ENCODE measurements at regions not wholly inside any gene's neighbourhood (a gene's known extent, or its start where the extent isn't known, plus 50 kb on each side); places are given as distances from the start of the nearest gene placed in this dataset.

GRCh38 chr9:82891321-82891720 is 171.6 kb downstream of the RASEF start:
- no peaks in the 10 kb centered on the region for H3K27me3 ChIP-seq (ENCODE audit: low read depth)
- intact Hi-C loops (cut with DNase I): no loop called here
- DNase-seq (no peak), ATAC-seq (no peak)
- H3K9me3 ChIP-seq: no peaks in the 10 kb centered on the region
- no peaks in the 10 kb centered on the region for H3K4me1 ChIP-seq
- no peak overlapping the region for H3K4me3 ChIP-seq
- H3K36me3 ChIP-seq: no peaks in the 10 kb centered on the region
- H3K27ac ChIP-seq: no peak overlapping the region
- TF ChIP-seq CTCF (IDR thresholded peaks at IDR 0.05): no peak

GRCh38 chr9:82893549-82893948 is 169.4 kb downstream of the RASEF start:
- Histone ChIP-seq H3K4me3 (no peak overlapping the region), H3K9me3 (no peaks in the 10 kb centered on the region), H3K4me1 (no peaks in the 10 kb centered on the region), H3K27me3 (ENCODE audit: low read depth) (no peaks in the 10 kb centered on the region), H3K27ac (no peak overlapping the region), H3K36me3 (no peaks in the 10 kb centered on the region)
- DNase-seq (no peak), ATAC-seq (no peak)
- no peak for TF ChIP-seq CTCF (IDR thresholded peaks at IDR 0.05)
- intact Hi-C loops (cut with DNase I): no loop called here

GRCh38 chr9:82894548-82894947 is 168.4 kb downstream of the RASEF start:
- ATAC-seq: no peak
- no peak for DNase-seq
- no peaks in the 10 kb centered on the region for H3K36me3 ChIP-seq
- H3K4me1 ChIP-seq: no peaks in the 10 kb centered on the region
- intact Hi-C loops (cut with DNase I): no loop called here
- no peaks in the 10 kb centered on the region for H3K27me3 ChIP-seq (ENCODE audit: low read depth)
- no peak overlapping the region for H3K4me3 ChIP-seq
- no peak for TF ChIP-seq CTCF (IDR thresholded peaks at IDR 0.05)
- no peaks in the 10 kb centered on the region for H3K9me3 ChIP-seq
- no peak overlapping the region for H3K27ac ChIP-seq

- Histone ChIP-seq H3K27me3 (ENCODE audit: low read depth) (no peaks in the 10 kb centered on the region), H3K4me3 (no peak overlapping the region), H3K27ac (no peak overlapping the region), H3K36me3 (no peaks in the 10 kb centered on the region), H3K4me1 (no peaks in the 10 kb centered on the region), H3K9me3 (no peaks in the 10 kb centered on the region)
- intact Hi-C loops (cut with DNase I): no loop called here
- DNase-seq (no peak), ATAC-seq (no peak)
- TF ChIP-seq CTCF (IDR thresholded peaks at IDR 0.05): no peak
Measured at GRCh38 chr9:82894961-82895821, 167.8 kb downstream of the RASEF start.

GRCh38 chr9:82895822-82896110 is 167.2 kb downstream of the RASEF start:
- no peak overlapping the region for H3K27ac ChIP-seq
- no peaks in the 10 kb centered on the region for H3K36me3 ChIP-seq
- H3K4me3 ChIP-seq: no peak overlapping the region
- no peak for TF ChIP-seq CTCF (IDR thresholded peaks at IDR 0.05)
- ATAC-seq (no peak), DNase-seq (no peak)
- H3K9me3 ChIP-seq: no peaks in the 10 kb centered on the region
- no peaks in the 10 kb centered on the region for H3K27me3 ChIP-seq (ENCODE audit: low read depth)
- intact Hi-C loops (cut with DNase I): no loop called here
- no peaks in the 10 kb centered on the region for H3K4me1 ChIP-seq

Measured in lower lobe of right lung (tissue), 2 donors.